ENCODE measurements at regions not wholly inside any gene's neighbourhood (a gene's known extent, or its start where the extent isn't known, plus 50 kb on each side); places are given as distances from the start of the nearest gene placed in this dataset.

- DNase-seq (ENCODE audit: low read depth) = no peak
Observed at GRCh38 chr6:133693565-133693964, 195.3 kb upstream of the TCF21 start.

GRCh38 chr6:133697185-133697584 is 191.7 kb upstream of the TCF21 start:
- no peak for DNase-seq (ENCODE audit: low read depth)

GRCh38 chr6:133697666-133698065 is 191.2 kb upstream of the TCF21 start:
- no peak for DNase-seq (ENCODE audit: low read depth)

GRCh38 chr6:133698272-133698671 is 190.6 kb upstream of the TCF21 start:
- DNase-seq (ENCODE audit: low read depth) = no peak

- DNase-seq (ENCODE audit: low read depth) = no peak
Observed at GRCh38 chr6:133699741-133700385, 189.1 kb upstream of the TCF21 start.

- DNase-seq (ENCODE audit: low read depth) = no peak
Observed at GRCh38 chr6:133701633-133702331, 187.1 kb upstream of the TCF21 start.

- DNase-seq (ENCODE audit: low read depth) = no peak
Observed at GRCh38 chr6:133704371-133704770, 184.5 kb upstream of the TCF21 start.

GRCh38 chr6:133705066-133705465 is 183.8 kb upstream of the TCF21 start:
- no peak for DNase-seq (ENCODE audit: low read depth)

- DNase-seq (ENCODE audit: low read depth) = no peak
Observed at GRCh38 chr6:133705731-133706130, 183.2 kb upstream of the TCF21 start.

- DNase-seq (ENCODE audit: low read depth) = no peak
Observed at GRCh38 chr6:133707456-133707855, 181.5 kb upstream of the TCF21 start.

GRCh38 chr6:133710826-133711225 is 178.1 kb upstream of the TCF21 start:
- no peak for DNase-seq (ENCODE audit: low read depth)

- no peak for DNase-seq (ENCODE audit: low read depth)
Observed at GRCh38 chr6:133715270-133715669, 173.6 kb upstream of the TCF21 start.

GRCh38 chr6:133724726-133725125 is 164.2 kb upstream of the TCF21 start:
- no peak for DNase-seq (ENCODE audit: low read depth)

- no peak for DNase-seq (ENCODE audit: low read depth)
Observed at GRCh38 chr6:133726188-133726587, 162.7 kb upstream of the TCF21 start.

GRCh38 chr6:133730881-133731280 is 158.0 kb upstream of the TCF21 start:
- DNase-seq (ENCODE audit: low read depth) = no peak

GRCh38 chr6:133740218-133740617 is 148.7 kb upstream of the TCF21 start:
- DNase-seq (ENCODE audit: low read depth) = no peak

- DNase-seq (ENCODE audit: low read depth) = no peak
Observed at GRCh38 chr6:133740816-133741215, 148.1 kb upstream of the TCF21 start.

GRCh38 chr6:133741375-133741861 is 147.5 kb upstream of the TCF21 start:
- no peak for DNase-seq (ENCODE audit: low read depth)

- DNase-seq (ENCODE audit: low read depth) = no peak
Observed at GRCh38 chr6:133743621-133744020, 145.3 kb upstream of the TCF21 start.

GRCh38 chr6:133746417-133746770 is 142.5 kb upstream of the TCF21 start:
- no peak for DNase-seq (ENCODE audit: low read depth)

GRCh38 chr6:133748628-133749027 is 140.3 kb upstream of the TCF21 start:
- DNase-seq (ENCODE audit: low read depth) = no peak

- no peak for DNase-seq (ENCODE audit: low read depth)
Observed at GRCh38 chr6:133749427-133749826, 139.5 kb upstream of the TCF21 start.

GRCh38 chr6:133752129-133752528 is 136.8 kb upstream of the TCF21 start:
- no peak for DNase-seq (ENCODE audit: low read depth)

GRCh38 chr6:133753756-133754155 is 135.2 kb upstream of the TCF21 start:
- DNase-seq (ENCODE audit: low read depth) = no peak

Data from activated gamma-delta T cell treated with anti-CD3 and anti-CD28 coated beads, Interleukin-2, amount 50 U/mL, for 16 hours (primary cell).